ENCODE measurements at regions not wholly inside any gene's neighbourhood (a gene's known extent, or its start where the extent isn't known, plus 50 kb on each side); places are given as distances from the start of the nearest gene placed in this dataset.
"Not testable (repeated sequence)": the region's sequence is repeated elsewhere in the genome, so short reads cannot be mapped to it uniquely, and the experiment has no call there.

DNA sequence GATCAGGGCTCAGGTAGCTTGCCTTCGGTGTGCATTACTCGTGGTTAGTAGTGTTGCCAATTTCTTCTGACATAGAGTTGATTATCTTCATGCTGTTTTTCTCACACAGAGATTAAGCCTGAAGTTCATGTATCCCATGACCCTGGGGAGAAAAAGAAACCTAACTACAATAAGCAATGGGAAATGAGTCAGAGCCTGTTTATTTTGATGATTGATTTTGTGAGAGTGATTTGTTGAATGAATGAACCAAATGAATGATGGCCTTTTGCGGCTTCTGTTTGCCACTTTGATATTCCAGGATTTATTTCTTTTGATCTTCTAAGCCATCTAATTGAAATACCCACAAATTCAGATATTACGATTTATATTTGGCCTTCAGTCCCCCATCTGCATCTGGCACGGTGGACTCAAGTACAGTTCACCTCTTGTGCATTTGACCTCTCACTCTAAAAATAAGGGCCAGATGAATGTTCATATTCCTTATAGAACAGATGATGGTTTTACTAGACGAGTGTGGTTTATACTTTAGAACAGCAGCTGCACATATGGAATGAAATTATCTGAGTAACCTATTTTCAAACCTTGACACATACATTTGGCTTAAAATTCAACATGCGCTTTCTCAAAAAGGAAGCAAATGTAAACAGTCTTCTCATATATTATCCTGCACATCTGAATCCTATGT is 110.7 kb downstream of the PLCE1 start:
- WGBS, 2 experiments (ENCODE audit: insufficient coverage in 2 of 2): 100% methylated on average over 1 to 3 of the region's 7 CpGs
- H3K27ac ChIP-seq (ENCODE audit: low read depth, low read length, severe bottlenecking): no peak overlapping the region

DNA sequence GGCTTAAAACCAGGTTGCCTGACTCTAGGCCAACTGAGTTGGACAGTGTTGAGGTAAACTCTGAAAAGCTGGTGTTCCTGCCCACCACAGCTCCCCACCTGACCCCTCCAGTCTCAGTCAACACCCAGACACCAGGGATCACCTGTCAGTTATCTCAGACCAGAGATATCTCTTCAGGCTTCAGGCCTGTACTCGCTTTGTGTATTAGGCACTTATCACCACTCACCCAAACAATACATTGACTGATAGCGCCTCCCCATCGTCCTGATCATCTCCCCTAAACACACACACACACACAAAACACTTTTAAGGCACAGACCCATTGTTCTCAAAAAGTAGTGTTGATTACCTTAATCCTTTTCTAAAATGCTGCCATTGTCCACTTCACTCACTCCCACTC is 111.5 kb downstream of the PLCE1 start:
- H3K4me1 ChIP-seq (ENCODE audit: control insufficient read depth, insufficient read depth, low read length, poor library complexity, severe bottlenecking): peaks cover 9% of the 10 kb centered on the region
- H3K27ac ChIP-seq (ENCODE audit: low read depth, low read length, severe bottlenecking): no peak overlapping the region
- no peaks in the 10 kb centered on the region for H3K9me3 ChIP-seq (ENCODE audit: control insufficient read depth, low read length)
- WGBS, 2 experiments (ENCODE audit: insufficient coverage in 2 of 2): 83 to 85% methylated on average over 2 to 3 of the region's 3 CpGs
- no peaks in the 10 kb centered on the region for H3K36me3 ChIP-seq (ENCODE audit: control insufficient read depth, insufficient read depth, low read length)
- H3K4me3 ChIP-seq (ENCODE audit: extremely low read depth, insufficient read depth, low read length, poor library complexity, severe bottlenecking): no peak overlapping the region

More for the DNA sequence above, 110.7 kb downstream of the PLCE1 start:
- Histone ChIP-seq H3K9me3 (ENCODE audit: control insufficient read depth, low read length) (no peaks in the 10 kb centered on the region), H3K4me3 (ENCODE audit: extremely low read depth, insufficient read depth, low read length, poor library complexity, severe bottlenecking) (no peak overlapping the region), H3K4me1 (ENCODE audit: control insufficient read depth, insufficient read depth, low read length, poor library complexity, severe bottlenecking) (peaks cover 9% of the 10 kb centered on the region), H3K36me3 (ENCODE audit: control insufficient read depth, insufficient read depth, low read length) (no peaks in the 10 kb centered on the region)

DNA sequence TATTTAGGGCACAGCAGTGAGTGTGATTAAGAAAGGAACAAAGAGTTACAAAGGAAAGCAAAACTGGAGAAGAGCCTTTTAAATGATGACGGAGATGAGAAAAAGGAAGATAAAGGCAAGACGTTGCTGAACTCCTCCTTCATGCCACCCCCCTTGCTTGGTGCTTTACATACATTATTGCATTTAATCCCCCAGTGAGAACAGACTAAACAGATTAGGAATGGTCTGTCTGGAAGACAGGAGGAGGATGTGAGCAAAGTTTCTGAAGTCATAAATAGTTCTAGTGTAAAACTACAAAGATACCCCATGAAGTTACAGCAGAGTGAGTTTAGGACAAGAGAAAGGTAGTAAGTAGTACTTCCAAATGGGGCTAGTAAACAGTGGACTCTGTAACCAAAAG is 113.5 kb downstream of the PLCE1 start:
- WGBS, 2 experiments (ENCODE audit: insufficient coverage in 2 of 2): no CpG with 5 or more reads among the region's 2 CpGs
- Histone ChIP-seq H3K4me3 (ENCODE audit: extremely low read depth, insufficient read depth, low read length, poor library complexity, severe bottlenecking) (no peak overlapping the region), H3K36me3 (ENCODE audit: control insufficient read depth, insufficient read depth, low read length) (no peaks in the 10 kb centered on the region), H3K27ac (ENCODE audit: low read depth, low read length, severe bottlenecking) (no peak overlapping the region), H3K9me3 (ENCODE audit: control insufficient read depth, low read length) (no peaks in the 10 kb centered on the region), H3K4me1 (ENCODE audit: control insufficient read depth, insufficient read depth, low read length, poor library complexity, severe bottlenecking) (peaks cover 17% of the 10 kb centered on the region)

DNA sequence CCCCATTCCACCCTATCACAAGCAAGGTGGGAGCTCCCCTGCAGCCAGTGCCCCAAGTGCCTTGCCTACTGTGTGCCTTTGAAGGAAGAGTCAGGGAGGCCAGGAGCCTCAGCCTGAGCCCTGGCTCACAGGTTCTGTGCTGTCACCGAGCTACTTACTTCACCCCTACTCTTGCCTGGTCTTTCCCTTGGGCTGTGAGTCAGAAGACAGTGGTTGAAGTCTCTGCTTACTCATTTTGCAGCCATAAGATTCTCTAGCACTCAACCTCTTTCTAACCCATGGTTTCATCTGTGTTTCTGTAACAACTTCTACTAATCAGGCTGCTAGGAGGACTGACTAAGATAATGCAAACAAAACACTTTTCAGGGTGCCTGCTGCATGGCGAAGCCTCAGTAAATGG is 114.5 kb downstream of the PLCE1 start:
- Histone ChIP-seq H3K9me3 (ENCODE audit: control insufficient read depth, low read length) (no peaks in the 10 kb centered on the region), H3K4me1 (ENCODE audit: control insufficient read depth, insufficient read depth, low read length, poor library complexity, severe bottlenecking) (peaks cover 17% of the 10 kb centered on the region), H3K4me3 (ENCODE audit: extremely low read depth, insufficient read depth, low read length, poor library complexity, severe bottlenecking) (no peak overlapping the region), H3K36me3 (ENCODE audit: control insufficient read depth, insufficient read depth, low read length) (no peaks in the 10 kb centered on the region), H3K27ac (ENCODE audit: low read depth, low read length, severe bottlenecking) (no peak overlapping the region)
- 67 to 100% methylated on average over 1 of the region's 2 CpGs for WGBS, 2 experiments (ENCODE audit: insufficient coverage in 2 of 2)

DNA sequence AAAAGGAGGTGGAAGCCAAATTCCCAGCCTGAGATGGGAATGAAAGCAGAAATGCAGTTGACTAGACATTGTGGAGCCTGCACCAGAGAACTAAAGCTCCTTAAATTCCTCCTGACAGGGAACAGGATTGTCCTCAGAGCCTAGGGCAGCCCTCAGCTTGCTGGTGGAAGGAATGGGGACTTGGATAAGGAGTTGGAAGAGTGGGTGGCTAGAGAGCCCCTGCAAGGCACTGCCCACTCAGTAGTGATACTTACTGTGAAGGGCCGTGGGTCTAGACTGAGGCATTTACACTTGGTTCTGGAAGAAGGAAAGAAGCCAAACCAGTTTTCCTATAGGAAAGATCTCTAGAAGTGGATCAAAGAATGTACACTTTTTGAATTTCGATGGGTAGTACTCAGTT is 117.6 kb downstream of the PLCE1 start:
- Histone ChIP-seq H3K4me1 (ENCODE audit: control insufficient read depth, insufficient read depth, low read length, poor library complexity, severe bottlenecking) (peaks cover 15% of the 10 kb centered on the region), H3K36me3 (ENCODE audit: control insufficient read depth, insufficient read depth, low read length) (no peaks in the 10 kb centered on the region), H3K27ac (ENCODE audit: low read depth, low read length, severe bottlenecking) (peak overlapping the region; percentile 54), H3K4me3 (ENCODE audit: extremely low read depth, insufficient read depth, low read length, poor library complexity, severe bottlenecking) (no peak overlapping the region), H3K9me3 (ENCODE audit: control insufficient read depth, low read length) (no peaks in the 10 kb centered on the region)
- WGBS, 2 experiments (ENCODE audit: insufficient coverage in 2 of 2): 61 to 94% methylated on average over 2 of the region's 2 CpGs

DNA sequence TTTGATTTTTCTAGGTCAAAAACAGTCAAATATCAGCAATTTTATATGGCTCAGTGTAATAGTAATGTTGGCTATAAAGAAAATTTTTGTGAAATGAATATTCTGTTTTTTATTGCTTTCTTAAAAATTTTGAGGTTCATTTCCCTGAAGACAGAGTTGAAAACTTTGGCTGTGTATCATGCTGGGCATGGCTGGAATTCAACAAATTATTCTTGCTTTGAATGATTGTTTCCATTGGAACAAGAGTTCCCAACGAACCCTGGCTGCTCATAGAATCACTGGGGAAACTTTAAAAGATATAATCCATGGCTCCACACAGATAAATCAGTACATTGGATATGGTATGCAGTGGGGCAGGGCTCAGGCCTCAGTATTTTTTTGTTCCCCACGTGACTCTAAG is 118.6 kb downstream of the PLCE1 start:
- Histone ChIP-seq H3K27ac (ENCODE audit: low read depth, low read length, severe bottlenecking) (no peak overlapping the region), H3K36me3 (ENCODE audit: control insufficient read depth, insufficient read depth, low read length) (no peaks in the 10 kb centered on the region), H3K4me1 (ENCODE audit: control insufficient read depth, insufficient read depth, low read length, poor library complexity, severe bottlenecking) (peaks cover 15% of the 10 kb centered on the region), H3K4me3 (ENCODE audit: extremely low read depth, insufficient read depth, low read length, poor library complexity, severe bottlenecking) (no peak overlapping the region), H3K9me3 (ENCODE audit: control insufficient read depth, low read length) (no peaks in the 10 kb centered on the region)
- 80% methylated on average over 1 of the region's 2 CpGs; no CpG with 5 or more reads in 1 of the 2 experiments for WGBS, 2 experiments (ENCODE audit: insufficient coverage in 2 of 2)

DNA sequence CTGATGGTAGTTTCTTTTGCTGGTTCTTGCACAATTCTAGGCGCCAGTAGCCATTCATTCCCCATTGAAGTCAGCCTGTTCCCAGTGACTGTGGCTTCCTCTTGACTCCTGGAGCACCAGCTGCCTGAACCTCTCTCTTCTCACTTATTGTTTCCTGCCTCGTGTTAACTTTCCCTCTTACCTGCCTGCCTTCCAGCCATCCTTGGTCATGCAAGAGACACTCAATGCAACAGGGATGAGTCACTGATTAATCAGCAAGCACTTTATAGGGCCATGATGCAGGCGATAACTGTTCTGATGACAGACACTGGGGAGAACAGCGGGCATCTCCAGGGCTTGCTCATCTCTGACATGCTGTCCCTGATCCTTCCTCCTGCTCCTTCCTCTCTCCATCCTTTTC is 122.0 kb downstream of the PLCE1 start:
- H3K27ac ChIP-seq (ENCODE audit: low read depth, low read length, severe bottlenecking): no peak overlapping the region
- H3K9me3 ChIP-seq (ENCODE audit: control insufficient read depth, low read length): peaks cover 4% of the 10 kb centered on the region
- H3K4me3 ChIP-seq (ENCODE audit: extremely low read depth, insufficient read depth, low read length, poor library complexity, severe bottlenecking): no peak overlapping the region
- 77 to 95% methylated on average over 4 of the region's 4 CpGs for WGBS, 2 experiments (ENCODE audit: insufficient coverage in 2 of 2)
- H3K4me1 ChIP-seq (ENCODE audit: control insufficient read depth, insufficient read depth, low read length, poor library complexity, severe bottlenecking): peaks cover 8% of the 10 kb centered on the region
- H3K36me3 ChIP-seq (ENCODE audit: control insufficient read depth, insufficient read depth, low read length): no peaks in the 10 kb centered on the region

DNA sequence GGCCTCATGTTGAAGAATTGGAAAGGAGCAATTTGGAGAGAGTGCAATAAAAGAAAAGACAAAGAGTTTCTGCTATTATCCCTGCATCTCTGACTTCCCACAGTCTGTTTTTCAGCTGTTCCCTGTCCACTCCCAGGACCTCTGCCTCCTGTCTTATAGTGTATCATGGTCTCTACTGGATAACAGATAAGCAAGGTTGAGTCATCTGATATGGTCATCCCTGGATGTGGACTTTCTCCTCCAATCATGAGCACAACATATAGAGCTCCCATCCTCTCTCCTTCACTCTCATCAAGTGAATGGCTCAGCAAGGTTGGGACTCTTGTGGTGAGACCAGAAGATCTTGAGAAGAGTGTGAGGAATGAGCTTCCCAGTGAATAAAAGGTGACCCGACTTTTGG is 123.1 kb downstream of the PLCE1 start:
- 100% methylated on average over 1 of the region's 1 CpG; no CpG with 5 or more reads in 1 of the 2 experiments for WGBS, 2 experiments (ENCODE audit: insufficient coverage in 2 of 2)
- Histone ChIP-seq H3K4me3 (ENCODE audit: extremely low read depth, insufficient read depth, low read length, poor library complexity, severe bottlenecking) (no peak overlapping the region), H3K9me3 (ENCODE audit: control insufficient read depth, low read length) (peaks cover 4% of the 10 kb centered on the region), H3K4me1 (ENCODE audit: control insufficient read depth, insufficient read depth, low read length, poor library complexity, severe bottlenecking) (no peaks in the 10 kb centered on the region), H3K27ac (ENCODE audit: low read depth, low read length, severe bottlenecking) (no peak overlapping the region), H3K36me3 (ENCODE audit: control insufficient read depth, insufficient read depth, low read length) (no peaks in the 10 kb centered on the region)

DNA sequence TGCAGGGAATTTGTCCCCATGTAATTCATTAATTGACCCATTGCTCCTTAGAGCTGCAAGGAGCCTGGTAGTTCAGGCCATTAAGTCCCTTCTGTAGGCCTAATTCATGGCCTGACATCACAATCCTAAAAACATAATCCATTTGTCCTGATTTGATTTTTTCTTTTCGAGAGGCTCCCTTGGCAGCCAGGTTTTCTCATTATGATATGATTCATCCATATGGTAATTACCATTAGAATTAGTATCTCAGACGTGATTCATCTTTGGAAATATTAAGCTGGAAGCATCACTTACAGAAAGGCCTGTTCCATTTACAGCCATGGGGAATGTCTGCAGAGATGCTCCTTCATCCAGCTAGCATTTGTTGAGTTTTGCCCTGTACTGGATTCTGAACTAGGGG is 128.5 kb downstream of the PLCE1 start:
- no peaks in the 10 kb centered on the region for H3K36me3 ChIP-seq (ENCODE audit: control insufficient read depth, insufficient read depth, low read length)
- no peak overlapping the region for H3K4me3 ChIP-seq (ENCODE audit: extremely low read depth, insufficient read depth, low read length, poor library complexity, severe bottlenecking)
- H3K27ac ChIP-seq (ENCODE audit: low read depth, low read length, severe bottlenecking): no peak overlapping the region
- no CpG with 5 or more reads among the region's 2 CpGs for WGBS, 2 experiments (ENCODE audit: insufficient coverage in 2 of 2)
- peaks cover 34% of the 10 kb centered on the region for H3K4me1 ChIP-seq (ENCODE audit: control insufficient read depth, insufficient read depth, low read length, poor library complexity, severe bottlenecking)
- peaks cover 4% of the 10 kb centered on the region for H3K9me3 ChIP-seq (ENCODE audit: control insufficient read depth, low read length)

DNA sequence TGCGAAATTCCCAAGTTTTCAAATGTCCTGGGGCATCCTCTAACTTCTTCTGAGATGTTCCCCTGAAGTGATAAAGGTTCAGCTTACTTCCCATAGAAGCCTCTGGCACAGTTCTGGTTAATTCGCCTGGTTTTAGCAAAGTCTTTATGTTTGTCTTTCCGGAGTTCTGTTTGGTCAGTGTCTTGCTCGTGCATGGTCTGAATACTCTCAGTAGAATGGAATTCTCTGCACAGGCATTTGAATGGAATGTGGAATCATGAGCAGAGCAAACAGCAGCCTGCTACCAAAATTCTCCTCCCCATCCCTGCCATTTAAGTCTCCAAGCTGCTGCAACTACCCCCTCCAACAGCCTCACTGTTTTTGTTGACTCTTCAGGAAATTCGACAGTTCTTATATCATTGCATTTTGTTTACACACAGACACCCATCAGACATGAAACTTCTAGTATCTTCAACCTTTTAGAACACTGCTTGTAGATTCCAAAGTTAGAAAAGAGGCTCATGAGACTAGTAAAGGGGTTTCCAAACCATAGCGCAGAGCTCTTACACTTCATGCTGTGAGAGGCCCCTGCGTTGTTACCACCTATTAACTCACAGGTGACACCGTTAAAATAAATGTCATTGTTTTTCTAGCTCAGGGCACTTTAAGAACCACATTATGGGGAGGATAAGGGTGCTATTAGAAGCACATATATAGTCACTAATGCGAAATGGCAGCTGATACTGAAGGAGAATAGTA is 129.7 kb downstream of the PLCE1 start:
- peaks cover 34% of the 10 kb centered on the region for H3K4me1 ChIP-seq (ENCODE audit: control insufficient read depth, insufficient read depth, low read length, poor library complexity, severe bottlenecking)
- H3K4me3 ChIP-seq (ENCODE audit: extremely low read depth, insufficient read depth, low read length, poor library complexity, severe bottlenecking): no peak overlapping the region
- peak overlapping the region; percentile 89 for H3K27ac ChIP-seq (ENCODE audit: low read depth, low read length, severe bottlenecking)
- 53 to 54% methylated on average over 2 to 6 of the region's 9 CpGs for WGBS, 2 experiments (ENCODE audit: insufficient coverage in 2 of 2)
- H3K9me3 ChIP-seq (ENCODE audit: control insufficient read depth, low read length): peaks cover 4% of the 10 kb centered on the region
- no peaks in the 10 kb centered on the region for H3K36me3 ChIP-seq (ENCODE audit: control insufficient read depth, insufficient read depth, low read length)

DNA sequence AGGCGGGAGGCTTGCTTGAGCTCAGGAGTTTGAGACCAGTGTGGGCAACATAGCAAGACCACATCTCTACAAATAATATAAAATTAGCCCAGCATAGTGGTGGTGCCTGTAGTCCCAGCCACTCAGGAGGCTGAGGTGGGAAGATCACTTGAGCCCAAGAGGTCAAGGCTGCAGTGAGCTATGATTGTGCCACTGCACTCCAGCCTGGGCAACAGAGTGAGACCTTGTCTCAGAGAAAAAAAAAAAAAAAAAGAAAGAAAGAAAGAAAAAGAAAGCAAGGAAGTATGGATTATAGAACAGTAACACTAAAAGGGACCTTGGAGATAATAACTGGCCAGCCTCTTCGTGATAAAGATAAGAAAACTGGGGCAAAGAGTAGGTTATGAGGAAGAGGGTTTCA is 130.4 kb downstream of the PLCE1 start:
- H3K36me3 ChIP-seq (ENCODE audit: control insufficient read depth, insufficient read depth, low read length); H3K9me3 ChIP-seq (ENCODE audit: control insufficient read depth, low read length); H3K4me3 ChIP-seq (ENCODE audit: extremely low read depth, insufficient read depth, low read length, poor library complexity, severe bottlenecking): not testable (repeated sequence)
- no CpG with 5 or more reads among the region's 2 CpGs for WGBS, 2 experiments (ENCODE audit: insufficient coverage in 2 of 2)
- peak overlapping the region; percentile 89 for H3K27ac ChIP-seq (ENCODE audit: low read depth, low read length, severe bottlenecking)
- H3K4me1 ChIP-seq (ENCODE audit: control insufficient read depth, insufficient read depth, low read length, poor library complexity, severe bottlenecking): peaks cover 34% of the 10 kb centered on the region

Data from mesodermal cell (in vitro differentiated cells).